ENCODE measurements at regions not wholly inside any gene's neighbourhood (a gene's known extent, or its start where the extent isn't known, plus 50 kb on each side); places are given as distances from the start of the nearest gene placed in this dataset.

GRCh38 chr12:45503899-45504298, 225.6 kb upstream of the ARID2 start:
- TF ChIP-seq CTCF (IDR thresholded peaks at IDR 0.05 in 4 of 5, conservative IDR thresholded peaks at IDR 0.05 in 1 of 5) (no peak), POLR2A (IDR thresholded peaks at IDR 0.05) (no peak)
